HCT116 (cell line): ENCODE measurements at regions not wholly inside any gene's neighbourhood (a gene's known extent, or its start where the extent isn't known, plus 50 kb on each side); places are given as distances from the start of the nearest gene placed in this dataset.
"Not testable (repeated sequence)": the region's sequence is repeated elsewhere in the genome, so short reads cannot be mapped to it uniquely, and the experiment has no call there.

Experiments used
- CTCF ChIP-seq, 3 experiments: fragments of 200-600 bp in 1 of 3; sonication (generic) in 1 of 3; IDR thresholded peaks in 2 of 3; conservative IDR thresholded peaks in 1 of 3; 2 replicates each; pipeline ENCODE4 v1.5.1; 2012 to 2017; ENCODE audit warnings: low read depth in 2 of 3, low read length in 2 of 3, antibody characterized with exemption in 1 of 3, borderline replicate concordance in 1 of 3, control low read depth in 1 of 3, mild to moderate bottlenecking in 1 of 3, mixed read lengths in 1 of 3, mixed run types in 1 of 3, moderate library complexity in 1 of 3; ENCODE audit not compliant: insufficient read depth in 1 of 3
- MAX ChIP-seq: IDR thresholded peaks from 2 replicates; pipeline ENCODE4 v1.6.1; 2012
- POLR2AphosphoS5 ChIP-seq: IDR thresholded peaks from 2 replicates; pipeline ENCODE4 v1.6.1; 2011; ENCODE audit warnings: mild to moderate bottlenecking, low read depth, low read length, moderate library complexity
- TF ChIP-seq, protein P1 (sequence below): IDR thresholded peaks from 2 replicates; pipeline ENCODE4 v1.6.1; 2012; ENCODE audit warnings: low read depth

- TF ChIP-seq, protein P1, sequence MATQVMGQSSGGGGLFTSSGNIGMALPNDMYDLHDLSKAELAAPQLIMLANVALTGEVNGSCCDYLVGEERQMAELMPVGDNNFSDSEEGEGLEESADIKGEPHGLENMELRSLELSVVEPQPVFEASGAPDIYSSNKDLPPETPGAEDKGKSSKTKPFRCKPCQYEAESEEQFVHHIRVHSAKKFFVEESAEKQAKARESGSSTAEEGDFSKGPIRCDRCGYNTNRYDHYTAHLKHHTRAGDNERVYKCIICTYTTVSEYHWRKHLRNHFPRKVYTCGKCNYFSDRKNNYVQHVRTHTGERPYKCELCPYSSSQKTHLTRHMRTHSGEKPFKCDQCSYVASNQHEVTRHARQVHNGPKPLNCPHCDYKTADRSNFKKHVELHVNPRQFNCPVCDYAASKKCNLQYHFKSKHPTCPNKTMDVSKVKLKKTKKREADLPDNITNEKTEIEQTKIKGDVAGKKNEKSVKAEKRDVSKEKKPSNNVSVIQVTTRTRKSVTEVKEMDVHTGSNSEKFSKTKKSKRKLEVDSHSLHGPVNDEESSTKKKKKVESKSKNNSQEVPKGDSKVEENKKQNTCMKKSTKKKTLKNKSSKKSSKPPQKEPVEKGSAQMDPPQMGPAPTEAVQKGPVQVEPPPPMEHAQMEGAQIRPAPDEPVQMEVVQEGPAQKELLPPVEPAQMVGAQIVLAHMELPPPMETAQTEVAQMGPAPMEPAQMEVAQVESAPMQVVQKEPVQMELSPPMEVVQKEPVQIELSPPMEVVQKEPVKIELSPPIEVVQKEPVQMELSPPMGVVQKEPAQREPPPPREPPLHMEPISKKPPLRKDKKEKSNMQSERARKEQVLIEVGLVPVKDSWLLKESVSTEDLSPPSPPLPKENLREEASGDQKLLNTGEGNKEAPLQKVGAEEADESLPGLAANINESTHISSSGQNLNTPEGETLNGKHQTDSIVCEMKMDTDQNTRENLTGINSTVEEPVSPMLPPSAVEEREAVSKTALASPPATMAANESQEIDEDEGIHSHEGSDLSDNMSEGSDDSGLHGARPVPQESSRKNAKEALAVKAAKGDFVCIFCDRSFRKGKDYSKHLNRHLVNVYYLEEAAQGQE = not testable (repeated sequence)
- peak; percentile 7 to 53 (median 41); a peak in 3 of 6 replicates for TF ChIP-seq CTCF (IDR thresholded peaks at IDR 0.05 in 2 of 3, conservative IDR thresholded peaks at IDR 0.05 in 1 of 3; ENCODE audit: borderline replicate concordance in 1 of 3, insufficient read depth in 1 of 3, low read depth in 2 of 3, low read length in 2 of 3)
- TF ChIP-seq MAX, POLR2AphosphoS5: not testable (repeated sequence)
These were observed 407.2 kb downstream of the PSAT1 start for GRCh38 chr9:78704153-78704552.
